ENCODE measurements at regions not wholly inside any gene's neighbourhood (a gene's known extent, or its start where the extent isn't known, plus 50 kb on each side); places are given as distances from the start of the nearest gene placed in this dataset.

GRCh38 chr6:145428706-145429105 is 306.6 kb downstream of the EPM2A start:
- no peaks in the 10 kb centered on the region for H3K9me3 ChIP-seq
- H3K4me1 ChIP-seq: no peaks in the 10 kb centered on the region
- no peaks in the 10 kb centered on the region for H3K36me3 ChIP-seq
- H3K27ac ChIP-seq: no peak overlapping the region
- DNase-seq (ENCODE audit: low spot score): no peak
- no peak for TF ChIP-seq CTCF (IDR thresholded peaks at IDR 0.05)
- no peaks in the 10 kb centered on the region for H3K27me3 ChIP-seq
- H3K4me3 ChIP-seq: no peak overlapping the region

GRCh38 chr6:145442110-145442509 is 293.2 kb downstream of the EPM2A start:
- no peak overlapping the region for H3K27ac ChIP-seq
- peaks cover 0 to 48% of the 10 kb centered on the region in 2 donors for H3K9me3 ChIP-seq
- H3K4me1 ChIP-seq: no peaks in the 10 kb centered on the region
- no peak for TF ChIP-seq CTCF (IDR thresholded peaks at IDR 0.05)
- H3K4me3 ChIP-seq: no peak overlapping the region
- H3K36me3 ChIP-seq: no peaks in the 10 kb centered on the region
- H3K27me3 ChIP-seq: no peaks in the 10 kb centered on the region
- DNase-seq (ENCODE audit: low spot score): no peak

- TF ChIP-seq CTCF (IDR thresholded peaks at IDR 0.05): no peak
- H3K4me1 ChIP-seq: no peaks in the 10 kb centered on the region
- H3K36me3 ChIP-seq: no peaks in the 10 kb centered on the region
- no peaks in the 10 kb centered on the region for H3K27me3 ChIP-seq
- no peak overlapping the region for H3K27ac ChIP-seq
- no peak for DNase-seq (ENCODE audit: low spot score)
- H3K4me3 ChIP-seq: no peak overlapping the region
- peaks cover 0 to 49% of the 10 kb centered on the region in 2 donors for H3K9me3 ChIP-seq
Observed at GRCh38 chr6:145445674-145446073, 289.6 kb downstream of the EPM2A start.

GRCh38 chr6:145451029-145451428 is 284.3 kb downstream of the EPM2A start:
- Histone ChIP-seq H3K27ac (no peak overlapping the region), H3K36me3 (no peaks in the 10 kb centered on the region), H3K4me1 (no peaks in the 10 kb centered on the region), H3K4me3 (no peak overlapping the region), H3K9me3 (peaks cover 0 to 12% of the 10 kb centered on the region in 2 donors), H3K27me3 (no peaks in the 10 kb centered on the region)
- no peak for DNase-seq (ENCODE audit: low spot score)
- TF ChIP-seq CTCF (IDR thresholded peaks at IDR 0.05): no peak

GRCh38 chr6:145453376-145453775 is 281.9 kb downstream of the EPM2A start:
- H3K9me3 ChIP-seq: no peaks in the 10 kb centered on the region
- no peak for DNase-seq (ENCODE audit: low spot score)
- H3K4me3 ChIP-seq: no peak overlapping the region
- no peaks in the 10 kb centered on the region for H3K36me3 ChIP-seq
- H3K27me3 ChIP-seq: no peaks in the 10 kb centered on the region
- H3K27ac ChIP-seq: no peak overlapping the region
- no peaks in the 10 kb centered on the region for H3K4me1 ChIP-seq
- no peak for TF ChIP-seq CTCF (IDR thresholded peaks at IDR 0.05)

GRCh38 chr6:145454006-145454405 is 281.3 kb downstream of the EPM2A start:
- Histone ChIP-seq H3K27me3 (no peaks in the 10 kb centered on the region), H3K27ac (no peak overlapping the region), H3K4me1 (no peaks in the 10 kb centered on the region), H3K4me3 (no peak overlapping the region), H3K36me3 (no peaks in the 10 kb centered on the region), H3K9me3 (no peaks in the 10 kb centered on the region)
- TF ChIP-seq CTCF (IDR thresholded peaks at IDR 0.05): no peak
- no peak for DNase-seq (ENCODE audit: low spot score)
